Epithelial cell of esophagus (primary cell): ENCODE measurements at regions not wholly inside any gene's neighbourhood (a gene's known extent, or its start where the extent isn't known, plus 50 kb on each side); places are given as distances from the start of the nearest gene placed in this dataset.
"Not testable (repeated sequence)": the region's sequence is repeated elsewhere in the genome, so short reads cannot be mapped to it uniquely, and the experiment has no call there.

Source experiments
- DNase-seq: peaks from one replicate; pipeline ENCODE4 v3.0.0; 2010; ENCODE audit warnings: low read depth
- H3K4me3 ChIP-seq: 2 replicates; pipeline ENCODE4 v1.5.1; 2011; ENCODE audit warnings: mild to moderate bottlenecking, low read length, control low read depth
- TF ChIP-seq, protein P1 (sequence below): IDR thresholded peaks from 2 replicates; pipeline ENCODE4 v1.5.1; 2011; ENCODE audit warnings: low read depth, mild to moderate bottlenecking, low read length, control low read depth, inconsistent platforms; ENCODE audit not compliant: insufficient read depth; ENCODE audit errors: missing control alignments

DNA sequence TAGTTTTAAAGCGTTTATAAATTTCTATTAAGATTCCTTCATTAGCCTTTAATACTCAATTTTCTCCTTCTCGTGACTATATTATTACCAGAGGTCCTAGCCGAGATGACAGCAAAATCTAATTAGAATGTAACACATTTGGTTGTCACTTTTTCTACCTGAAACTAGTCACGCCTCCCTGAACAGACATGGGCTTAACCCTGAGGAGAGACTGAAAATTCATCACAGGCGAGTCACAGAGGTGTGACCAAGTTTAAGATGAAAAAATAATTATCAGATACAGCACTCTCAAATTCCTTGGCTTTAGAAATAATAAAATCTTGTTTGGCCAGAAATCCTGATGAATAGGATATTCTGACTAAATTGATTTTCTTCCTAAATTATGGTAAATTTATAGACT, 834.4 kb upstream of the SLC39A10 start:
- no peak overlapping the region for H3K4me3 ChIP-seq
- TF ChIP-seq, protein P1, sequence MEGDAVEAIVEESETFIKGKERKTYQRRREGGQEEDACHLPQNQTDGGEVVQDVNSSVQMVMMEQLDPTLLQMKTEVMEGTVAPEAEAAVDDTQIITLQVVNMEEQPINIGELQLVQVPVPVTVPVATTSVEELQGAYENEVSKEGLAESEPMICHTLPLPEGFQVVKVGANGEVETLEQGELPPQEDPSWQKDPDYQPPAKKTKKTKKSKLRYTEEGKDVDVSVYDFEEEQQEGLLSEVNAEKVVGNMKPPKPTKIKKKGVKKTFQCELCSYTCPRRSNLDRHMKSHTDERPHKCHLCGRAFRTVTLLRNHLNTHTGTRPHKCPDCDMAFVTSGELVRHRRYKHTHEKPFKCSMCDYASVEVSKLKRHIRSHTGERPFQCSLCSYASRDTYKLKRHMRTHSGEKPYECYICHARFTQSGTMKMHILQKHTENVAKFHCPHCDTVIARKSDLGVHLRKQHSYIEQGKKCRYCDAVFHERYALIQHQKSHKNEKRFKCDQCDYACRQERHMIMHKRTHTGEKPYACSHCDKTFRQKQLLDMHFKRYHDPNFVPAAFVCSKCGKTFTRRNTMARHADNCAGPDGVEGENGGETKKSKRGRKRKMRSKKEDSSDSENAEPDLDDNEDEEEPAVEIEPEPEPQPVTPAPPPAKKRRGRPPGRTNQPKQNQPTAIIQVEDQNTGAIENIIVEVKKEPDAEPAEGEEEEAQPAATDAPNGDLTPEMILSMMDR: no peak
- DNase-seq: peak; percentile 72

DNA sequence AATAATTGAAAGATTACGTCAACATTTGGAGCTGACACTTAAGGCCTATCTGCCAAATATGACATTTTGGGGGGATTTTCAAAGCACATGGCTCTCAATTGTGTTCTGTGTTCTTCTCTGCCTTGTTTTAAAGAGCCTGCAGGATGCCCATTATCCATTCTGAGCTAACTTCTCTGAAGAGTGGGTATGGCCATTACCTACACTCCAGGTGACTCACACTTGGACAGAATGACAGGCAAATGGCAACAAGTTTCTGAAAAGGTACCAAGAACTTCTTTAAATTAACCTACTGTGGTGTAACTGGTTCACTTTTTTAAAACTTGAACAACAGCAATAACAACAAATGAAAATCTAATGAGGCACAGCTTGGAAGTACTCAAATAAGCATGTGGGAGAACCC, 834.9 kb upstream of the SLC39A10 start:
- peak; percentile 59 for DNase-seq
- TF ChIP-seq, protein P1: no peak
- H3K4me3 ChIP-seq: no peak overlapping the region

DNA sequence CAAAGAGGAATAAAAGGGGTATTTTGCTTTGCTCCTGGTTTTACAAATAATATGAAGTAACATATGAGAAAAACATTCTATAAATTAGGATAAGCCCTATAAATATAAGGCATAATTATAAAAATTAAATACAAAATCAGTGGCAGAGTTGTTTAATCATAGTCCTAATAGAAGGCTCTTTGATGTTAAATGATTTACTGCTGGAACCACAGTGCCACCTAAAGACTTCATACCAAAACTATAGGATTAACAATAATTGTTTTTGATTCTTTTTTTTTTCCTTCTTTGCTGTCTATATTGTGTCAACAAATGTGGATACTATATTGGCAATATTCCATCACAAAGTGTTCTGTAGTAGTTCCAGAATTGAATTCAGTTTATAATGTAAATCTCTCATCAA, 837.7 kb upstream of the SLC39A10 start:
- TF ChIP-seq, protein P1: peak; percentile 42
- DNase-seq: peak; percentile 56

DNA sequence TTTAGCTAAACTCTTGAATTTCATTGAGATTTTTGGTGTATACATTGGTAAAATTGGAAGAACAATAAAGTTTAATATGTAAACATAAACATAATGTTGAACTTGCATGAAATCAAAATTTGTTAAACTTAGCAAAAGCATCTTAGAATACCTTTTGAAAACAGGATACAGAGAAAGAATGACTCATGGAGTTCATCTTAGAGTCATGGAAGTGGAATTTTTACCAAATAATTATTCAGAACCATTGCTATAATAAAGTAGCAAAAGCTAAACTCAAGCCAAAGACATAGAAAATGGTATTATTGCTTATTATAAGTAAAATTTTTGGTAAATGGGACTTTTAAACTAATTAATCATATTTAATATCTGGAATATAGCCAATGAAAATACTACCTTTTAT, 841.6 kb upstream of the SLC39A10 start:
- TF ChIP-seq, protein P1: no peak
- DNase-seq: peak; percentile 23
- no peak overlapping the region for H3K4me3 ChIP-seq

More for the DNA sequence above, 837.7 kb upstream of the SLC39A10 start:
- H3K4me3 ChIP-seq: no peak overlapping the region

DNA sequence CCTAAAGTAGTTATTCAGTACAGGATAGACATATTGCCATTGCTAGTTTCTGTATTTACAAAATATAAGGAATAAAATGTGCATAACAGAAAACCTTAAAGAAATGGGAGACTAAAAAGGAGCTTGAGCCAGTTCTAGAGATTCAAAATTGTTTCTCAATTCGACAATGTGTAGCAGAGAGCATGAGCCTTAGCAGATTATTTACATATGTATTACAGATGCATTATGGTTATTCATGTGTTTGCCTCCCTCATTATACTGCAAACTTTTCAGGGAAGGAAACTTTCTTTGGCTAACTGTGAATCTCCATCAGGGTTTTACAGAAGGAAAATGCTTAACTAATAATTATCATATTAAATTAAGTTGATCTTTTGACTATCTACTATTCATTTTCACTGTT, 854.4 kb upstream of the SLC39A10 start:
- H3K4me3 ChIP-seq: no peak overlapping the region
- DNase-seq: no peak
- TF ChIP-seq, protein P1: no peak

DNA sequence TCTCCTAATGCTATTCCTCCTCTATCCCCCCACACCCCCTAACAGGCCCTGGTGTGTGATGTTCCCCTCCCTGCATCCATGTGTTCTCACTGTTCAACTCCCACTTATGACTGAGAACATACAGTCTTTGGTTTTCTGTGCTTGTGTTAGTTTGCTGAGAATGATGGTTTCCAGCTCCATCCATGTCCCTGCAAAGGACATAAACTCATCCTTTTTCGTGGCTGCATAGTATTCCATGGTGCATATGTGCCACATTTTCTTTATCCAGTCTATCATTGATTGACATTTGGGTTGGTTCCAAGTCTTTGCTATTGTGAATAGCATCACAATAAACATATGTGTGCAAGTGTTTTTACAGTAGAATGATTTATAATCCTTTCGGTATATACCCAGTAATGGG, 870.0 kb upstream of the SLC39A10 start:
- not testable (repeated sequence) for DNase-seq, H3K4me3 ChIP-seq

DNA sequence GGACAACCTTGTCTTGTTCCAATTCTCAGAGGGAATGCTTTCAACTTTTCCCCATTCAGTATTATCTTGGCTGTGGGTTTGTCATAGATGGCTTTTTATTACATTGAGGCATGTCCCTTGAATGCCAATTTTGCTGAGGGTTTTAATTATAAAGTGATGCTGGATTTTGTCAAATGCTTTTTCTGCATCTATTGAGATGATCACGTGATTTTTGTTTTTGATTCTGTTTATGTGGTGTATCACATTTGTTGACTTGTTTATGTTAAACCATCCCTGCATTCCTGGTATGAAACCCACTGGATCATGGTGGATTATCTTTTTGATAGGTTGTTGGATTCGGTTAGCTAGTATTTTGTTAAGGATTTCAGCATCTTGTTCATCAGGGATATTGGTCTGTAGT, 885.6 kb upstream of the SLC39A10 start:
- not testable (repeated sequence) for H3K4me3 ChIP-seq, DNase-seq

DNA sequence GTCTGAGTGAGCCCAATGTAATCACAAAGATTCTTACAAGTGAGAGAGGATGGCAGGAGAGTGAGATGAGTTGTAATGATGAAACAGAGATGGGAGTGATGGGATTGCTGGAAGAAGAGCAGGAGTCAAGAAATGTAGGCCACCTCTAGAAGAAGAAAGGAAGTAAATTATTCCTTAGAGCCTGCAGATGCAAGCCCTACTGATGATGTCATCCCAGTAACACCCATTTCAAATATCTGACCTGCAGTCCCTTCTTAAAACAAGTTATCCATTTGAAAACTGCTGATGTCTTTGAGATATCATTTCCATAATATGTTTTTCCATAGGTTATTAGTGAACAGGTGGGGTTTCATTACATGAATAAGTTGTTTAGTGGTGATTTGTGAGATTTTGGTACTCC, 888.0 kb upstream of the SLC39A10 start:
- DNase-seq: peak; percentile 36
- TF ChIP-seq, protein P1: no peak
- H3K4me3 ChIP-seq: no peak overlapping the region
